ENCODE measurements at regions not wholly inside any gene's neighbourhood (a gene's known extent, or its start where the extent isn't known, plus 50 kb on each side); places are given as distances from the start of the nearest gene placed in this dataset.
"Not testable (repeated sequence)": the region's sequence is repeated elsewhere in the genome, so short reads cannot be mapped to it uniquely, and the experiment has no call there.

DNA sequence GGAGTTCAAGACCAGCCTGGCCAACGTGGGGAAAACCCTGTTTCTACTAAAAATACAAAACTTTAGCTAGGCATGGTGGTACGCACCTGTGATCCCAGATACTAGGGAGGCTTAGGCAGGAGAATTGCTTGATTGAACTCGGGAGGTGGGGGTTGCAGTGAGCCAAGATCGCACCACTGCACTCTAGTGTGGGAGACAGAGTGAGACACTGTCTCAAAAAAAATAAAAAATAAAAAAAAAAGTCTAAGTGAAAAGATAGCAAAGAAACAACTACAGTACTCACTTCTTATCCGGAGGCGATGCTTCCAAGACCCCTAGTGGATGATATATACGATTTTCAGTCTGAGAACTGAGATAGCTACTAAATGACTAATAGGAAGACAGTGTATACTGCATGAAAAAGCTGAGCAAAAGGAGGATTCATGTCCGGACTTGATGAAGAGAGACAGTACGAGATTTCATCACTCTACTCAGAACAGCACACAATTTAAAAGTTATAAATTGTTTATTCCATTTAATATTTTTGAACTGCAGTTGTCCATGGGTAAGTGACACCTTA is 138.7 kb upstream of the GOLGA6L6 start:
- TF ChIP-seq, protein P1, sequence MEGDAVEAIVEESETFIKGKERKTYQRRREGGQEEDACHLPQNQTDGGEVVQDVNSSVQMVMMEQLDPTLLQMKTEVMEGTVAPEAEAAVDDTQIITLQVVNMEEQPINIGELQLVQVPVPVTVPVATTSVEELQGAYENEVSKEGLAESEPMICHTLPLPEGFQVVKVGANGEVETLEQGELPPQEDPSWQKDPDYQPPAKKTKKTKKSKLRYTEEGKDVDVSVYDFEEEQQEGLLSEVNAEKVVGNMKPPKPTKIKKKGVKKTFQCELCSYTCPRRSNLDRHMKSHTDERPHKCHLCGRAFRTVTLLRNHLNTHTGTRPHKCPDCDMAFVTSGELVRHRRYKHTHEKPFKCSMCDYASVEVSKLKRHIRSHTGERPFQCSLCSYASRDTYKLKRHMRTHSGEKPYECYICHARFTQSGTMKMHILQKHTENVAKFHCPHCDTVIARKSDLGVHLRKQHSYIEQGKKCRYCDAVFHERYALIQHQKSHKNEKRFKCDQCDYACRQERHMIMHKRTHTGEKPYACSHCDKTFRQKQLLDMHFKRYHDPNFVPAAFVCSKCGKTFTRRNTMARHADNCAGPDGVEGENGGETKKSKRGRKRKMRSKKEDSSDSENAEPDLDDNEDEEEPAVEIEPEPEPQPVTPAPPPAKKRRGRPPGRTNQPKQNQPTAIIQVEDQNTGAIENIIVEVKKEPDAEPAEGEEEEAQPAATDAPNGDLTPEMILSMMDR (IDR thresholded peaks at IDR 0.05; ENCODE audit: low read depth, low read length, missing input control), result not testable (repeated sequence)
- TF ChIP-seq, protein P2, sequence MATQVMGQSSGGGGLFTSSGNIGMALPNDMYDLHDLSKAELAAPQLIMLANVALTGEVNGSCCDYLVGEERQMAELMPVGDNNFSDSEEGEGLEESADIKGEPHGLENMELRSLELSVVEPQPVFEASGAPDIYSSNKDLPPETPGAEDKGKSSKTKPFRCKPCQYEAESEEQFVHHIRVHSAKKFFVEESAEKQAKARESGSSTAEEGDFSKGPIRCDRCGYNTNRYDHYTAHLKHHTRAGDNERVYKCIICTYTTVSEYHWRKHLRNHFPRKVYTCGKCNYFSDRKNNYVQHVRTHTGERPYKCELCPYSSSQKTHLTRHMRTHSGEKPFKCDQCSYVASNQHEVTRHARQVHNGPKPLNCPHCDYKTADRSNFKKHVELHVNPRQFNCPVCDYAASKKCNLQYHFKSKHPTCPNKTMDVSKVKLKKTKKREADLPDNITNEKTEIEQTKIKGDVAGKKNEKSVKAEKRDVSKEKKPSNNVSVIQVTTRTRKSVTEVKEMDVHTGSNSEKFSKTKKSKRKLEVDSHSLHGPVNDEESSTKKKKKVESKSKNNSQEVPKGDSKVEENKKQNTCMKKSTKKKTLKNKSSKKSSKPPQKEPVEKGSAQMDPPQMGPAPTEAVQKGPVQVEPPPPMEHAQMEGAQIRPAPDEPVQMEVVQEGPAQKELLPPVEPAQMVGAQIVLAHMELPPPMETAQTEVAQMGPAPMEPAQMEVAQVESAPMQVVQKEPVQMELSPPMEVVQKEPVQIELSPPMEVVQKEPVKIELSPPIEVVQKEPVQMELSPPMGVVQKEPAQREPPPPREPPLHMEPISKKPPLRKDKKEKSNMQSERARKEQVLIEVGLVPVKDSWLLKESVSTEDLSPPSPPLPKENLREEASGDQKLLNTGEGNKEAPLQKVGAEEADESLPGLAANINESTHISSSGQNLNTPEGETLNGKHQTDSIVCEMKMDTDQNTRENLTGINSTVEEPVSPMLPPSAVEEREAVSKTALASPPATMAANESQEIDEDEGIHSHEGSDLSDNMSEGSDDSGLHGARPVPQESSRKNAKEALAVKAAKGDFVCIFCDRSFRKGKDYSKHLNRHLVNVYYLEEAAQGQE (IDR thresholded peaks at IDR 0.05), result not testable (repeated sequence)
- TF ChIP-seq RXRA (IDR thresholded peaks at IDR 0.05), result not testable (repeated sequence)
